GM19397 (cell line): ENCODE measurements at regions not wholly inside any gene's neighbourhood (a gene's known extent, or its start where the extent isn't known, plus 50 kb on each side); places are given as distances from the start of the nearest gene placed in this dataset.

Experiments used
- ATAC-seq: cut with Tn5 transposase; IDR thresholded peaks from one replicate; pipeline ENCODE4 v1.9.1; 2021; ENCODE audit warnings: mild to moderate bottlenecking, moderate library complexity; ENCODE audit not compliant: unreplicated experiment

GRCh38 chr10:25661632-25662031, 272.4 kb upstream of the MYO3A start:
- ATAC-seq: no peak

GRCh38 chr10:25666276-25666675, 267.8 kb upstream of the MYO3A start:
- ATAC-seq: no peak

- ATAC-seq: no peak
Observed at GRCh38 chr10:25675204-25675603, 258.8 kb upstream of the MYO3A start.

GRCh38 chr10:25675615-25676014, 258.4 kb upstream of the MYO3A start:
- ATAC-seq: no peak

GRCh38 chr10:25678220-25678619, 255.8 kb upstream of the MYO3A start:
- ATAC-seq: no peak

GRCh38 chr10:25678666-25679065, 255.4 kb upstream of the MYO3A start:
- no peak for ATAC-seq

GRCh38 chr10:25682203-25682851, 251.7 kb upstream of the MYO3A start:
- no peak for ATAC-seq

GRCh38 chr10:25683344-25683743, 250.7 kb upstream of the MYO3A start:
- no peak for ATAC-seq

GRCh38 chr10:25687521-25687920, 246.5 kb upstream of the MYO3A start:
- no peak for ATAC-seq

GRCh38 chr10:25689346-25690100, 244.5 kb upstream of the MYO3A start:
- ATAC-seq: no peak

GRCh38 chr10:25692761-25693160, 241.3 kb upstream of the MYO3A start:
- no peak for ATAC-seq

- ATAC-seq: no peak
Observed at GRCh38 chr10:25694206-25694933, 239.7 kb upstream of the MYO3A start.

- no peak for ATAC-seq
Observed at GRCh38 chr10:25694971-25695370, 239.1 kb upstream of the MYO3A start.

- ATAC-seq: no peak
Observed at GRCh38 chr10:25695586-25695985, 238.4 kb upstream of the MYO3A start.

GRCh38 chr10:25696013-25696708, 237.9 kb upstream of the MYO3A start:
- ATAC-seq: no peak

- ATAC-seq: no peak
Observed at GRCh38 chr10:25697412-25697811, 236.6 kb upstream of the MYO3A start.

GRCh38 chr10:25698638-25699037, 235.4 kb upstream of the MYO3A start:
- no peak for ATAC-seq

- ATAC-seq: no peak
Observed at GRCh38 chr10:25699631-25700030, 234.4 kb upstream of the MYO3A start.

- ATAC-seq: no peak
Observed at GRCh38 chr10:25701652-25702051, 232.4 kb upstream of the MYO3A start.

- no peak for ATAC-seq
Observed at GRCh38 chr10:25704622-25705021, 229.4 kb upstream of the MYO3A start.

GRCh38 chr10:25707572-25707971, 226.5 kb upstream of the MYO3A start:
- ATAC-seq: no peak
